ENCODE measurements at regions not wholly inside any gene's neighbourhood (a gene's known extent, or its start where the extent isn't known, plus 50 kb on each side); places are given as distances from the start of the nearest gene placed in this dataset.

GRCh38 chr5:61926911-61927310 is 379.1 kb upstream of the KIF2A start:
- TF ChIP-seq CTCF (IDR thresholded peaks at IDR 0.05) (no peak), POLR2A (IDR thresholded peaks at IDR 0.05) (no peak)
